ENCODE measurements at regions not wholly inside any gene's neighbourhood (a gene's known extent, or its start where the extent isn't known, plus 50 kb on each side); places are given as distances from the start of the nearest gene placed in this dataset.

GRCh38 chr14:38116895-38117294, 90.8 kb upstream of the SSTR1 start:
- no peaks in the 10 kb centered on the region for H3K27me3 Mint-ChIP-seq (ENCODE audit: low read depth)
- no peaks in the 10 kb centered on the region for H3K9me3 Mint-ChIP-seq
- peaks cover 8% of the 10 kb centered on the region for H3K4me1 Mint-ChIP-seq (ENCODE audit: low read depth)
- intact Hi-C loops (cut with micrococcal nuclease), result no loop called here
- DNase-seq (ENCODE audit: low spot score), result no peak
- no peaks in the 10 kb centered on the region for H3K36me3 Mint-ChIP-seq (ENCODE audit: low read depth)
- no peak overlapping the region for H3K4me3 Mint-ChIP-seq (ENCODE audit: low read depth)
- H3K27ac Mint-ChIP-seq, result no peak overlapping the region

- Mint-ChIP-seq H3K9me3 (no peaks in the 10 kb centered on the region), H3K4me3 (ENCODE audit: low read depth) (no peak overlapping the region), H3K27ac (no peak overlapping the region), H3K27me3 (ENCODE audit: low read depth) (no peaks in the 10 kb centered on the region), H3K36me3 (ENCODE audit: low read depth) (no peaks in the 10 kb centered on the region), H3K4me1 (ENCODE audit: low read depth) (peaks cover 14% of the 10 kb centered on the region)
- DNase-seq (ENCODE audit: low spot score), result no peak
- intact Hi-C loops (cut with micrococcal nuclease), result no loop called here
Measured at GRCh38 chr14:38120109-38120508, 87.6 kb upstream of the SSTR1 start.

GRCh38 chr14:38121320-38122020, 86.2 kb upstream of the SSTR1 start:
- no peak for DNase-seq (ENCODE audit: low spot score)
- Mint-ChIP-seq H3K27ac (no peak overlapping the region), H3K36me3 (ENCODE audit: low read depth) (no peaks in the 10 kb centered on the region), H3K4me3 (ENCODE audit: low read depth) (no peak overlapping the region), H3K4me1 (ENCODE audit: low read depth) (peaks cover 16% of the 10 kb centered on the region), H3K9me3 (no peaks in the 10 kb centered on the region), H3K27me3 (ENCODE audit: low read depth) (no peaks in the 10 kb centered on the region)
- intact Hi-C loops (cut with micrococcal nuclease), result no loop called here

DNA sequence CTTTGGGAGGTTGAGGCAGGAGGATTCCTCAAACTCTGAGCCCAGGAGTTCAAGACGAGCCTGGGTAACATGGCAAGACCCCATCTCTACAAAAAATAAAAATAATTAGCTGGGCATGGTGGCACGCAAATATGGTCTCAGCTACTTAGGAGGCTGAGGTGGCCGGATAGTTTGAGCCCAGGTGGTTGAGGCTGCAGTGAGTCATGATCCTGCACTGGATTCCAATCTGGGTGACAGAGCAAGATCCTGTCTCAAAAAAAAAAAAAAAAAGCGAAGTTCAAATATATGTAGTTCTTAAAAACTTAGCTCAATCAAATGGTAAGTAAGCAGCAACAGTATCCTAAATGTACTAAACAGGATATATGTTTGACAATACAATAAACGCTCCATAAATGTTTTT, 85.5 kb upstream of the SSTR1 start:
- intact Hi-C loops (cut with micrococcal nuclease), result no loop called here
- no peaks in the 10 kb centered on the region for H3K36me3 Mint-ChIP-seq (ENCODE audit: low read depth)
- peaks cover 16% of the 10 kb centered on the region for H3K4me1 Mint-ChIP-seq (ENCODE audit: low read depth)
- no peak overlapping the region for H3K27ac Mint-ChIP-seq
- no peak for DNase-seq (ENCODE audit: low spot score)
- H3K4me3 Mint-ChIP-seq (ENCODE audit: low read depth), result no peak overlapping the region
- H3K9me3 Mint-ChIP-seq, result no peaks in the 10 kb centered on the region
- no peaks in the 10 kb centered on the region for H3K27me3 Mint-ChIP-seq (ENCODE audit: low read depth)

GRCh38 chr14:38124506-38124905, 83.2 kb upstream of the SSTR1 start:
- DNase-seq (ENCODE audit: low spot score), result no peak
- H3K36me3 Mint-ChIP-seq (ENCODE audit: low read depth), result no peaks in the 10 kb centered on the region

GRCh38 chr14:38125481-38126037, 82.1 kb upstream of the SSTR1 start:
- Mint-ChIP-seq H3K36me3 (ENCODE audit: low read depth) (no peaks in the 10 kb centered on the region), H3K4me3 (ENCODE audit: low read depth) (no peak overlapping the region), H3K9me3 (no peaks in the 10 kb centered on the region), H3K4me1 (ENCODE audit: low read depth) (peaks cover 20% of the 10 kb centered on the region), H3K27me3 (ENCODE audit: low read depth) (no peaks in the 10 kb centered on the region), H3K27ac (no peak overlapping the region)
- DNase-seq (ENCODE audit: low spot score), result no peak
- intact Hi-C loops (cut with micrococcal nuclease), result no loop called here

More at GRCh38 chr14:38124506-38124905, 83.2 kb upstream of the SSTR1 start:
- Mint-ChIP-seq H3K27ac (no peak overlapping the region), H3K9me3 (no peaks in the 10 kb centered on the region), H3K4me1 (ENCODE audit: low read depth) (peaks cover 16% of the 10 kb centered on the region), H3K27me3 (ENCODE audit: low read depth) (no peaks in the 10 kb centered on the region), H3K4me3 (ENCODE audit: low read depth) (no peak overlapping the region)
- intact Hi-C loops (cut with micrococcal nuclease), result no loop called here

DNA sequence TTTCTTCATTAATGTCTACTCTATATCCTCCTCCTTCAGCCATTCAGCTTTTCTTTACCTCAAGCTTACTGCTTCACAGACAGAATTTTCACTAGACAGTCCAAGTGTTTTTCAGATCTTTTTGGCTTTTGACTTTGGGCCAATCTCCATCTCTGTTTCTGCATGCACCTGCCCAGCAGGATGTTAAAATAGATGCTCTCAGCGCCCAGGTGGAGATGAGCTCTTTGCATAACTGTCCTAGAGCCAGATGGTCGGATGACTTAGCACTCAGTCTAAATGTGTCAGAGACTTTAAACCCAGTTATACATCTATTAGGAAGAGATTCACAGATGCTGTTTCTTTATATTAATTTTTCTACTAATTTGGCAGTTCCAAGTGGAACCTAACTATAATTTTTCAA, 80.3 kb upstream of the SSTR1 start:
- no peaks in the 10 kb centered on the region for H3K9me3 Mint-ChIP-seq
- H3K36me3 Mint-ChIP-seq (ENCODE audit: low read depth), result no peaks in the 10 kb centered on the region
- peaks cover 11% of the 10 kb centered on the region for H3K4me1 Mint-ChIP-seq (ENCODE audit: low read depth)
- no peak overlapping the region for H3K27ac Mint-ChIP-seq
- DNase-seq (ENCODE audit: low spot score), result no peak
- H3K4me3 Mint-ChIP-seq (ENCODE audit: low read depth), result no peak overlapping the region
- intact Hi-C loops (cut with micrococcal nuclease), result no loop called here
- no peaks in the 10 kb centered on the region for H3K27me3 Mint-ChIP-seq (ENCODE audit: low read depth)

- H3K36me3 Mint-ChIP-seq (ENCODE audit: low read depth), result no peaks in the 10 kb centered on the region
- no peak for DNase-seq (ENCODE audit: low spot score)
- no peak overlapping the region for H3K27ac Mint-ChIP-seq
- intact Hi-C loops (cut with micrococcal nuclease), result no loop called here
- H3K9me3 Mint-ChIP-seq, result no peaks in the 10 kb centered on the region
- H3K4me1 Mint-ChIP-seq (ENCODE audit: low read depth), result peaks cover 11% of the 10 kb centered on the region
- no peaks in the 10 kb centered on the region for H3K27me3 Mint-ChIP-seq (ENCODE audit: low read depth)
- H3K4me3 Mint-ChIP-seq (ENCODE audit: low read depth), result no peak overlapping the region
Measured at GRCh38 chr14:38127784-38128183, 79.9 kb upstream of the SSTR1 start.

- Mint-ChIP-seq H3K4me1 (ENCODE audit: low read depth) (peaks cover 11% of the 10 kb centered on the region), H3K27ac (no peak overlapping the region), H3K9me3 (no peaks in the 10 kb centered on the region), H3K36me3 (ENCODE audit: low read depth) (no peaks in the 10 kb centered on the region), H3K4me3 (ENCODE audit: low read depth) (no peak overlapping the region), H3K27me3 (ENCODE audit: low read depth) (no peaks in the 10 kb centered on the region)
- DNase-seq (ENCODE audit: low spot score), result no peak
- intact Hi-C loops (cut with micrococcal nuclease), result no loop called here
Measured at GRCh38 chr14:38128640-38129039, 79.1 kb upstream of the SSTR1 start.

- Mint-ChIP-seq H3K9me3 (no peaks in the 10 kb centered on the region), H3K4me3 (ENCODE audit: low read depth) (no peak overlapping the region), H3K27me3 (ENCODE audit: low read depth) (no peaks in the 10 kb centered on the region), H3K27ac (no peak overlapping the region), H3K36me3 (ENCODE audit: low read depth) (no peaks in the 10 kb centered on the region), H3K4me1 (ENCODE audit: low read depth) (peaks cover 11% of the 10 kb centered on the region)
- DNase-seq (ENCODE audit: low spot score), result no peak
- intact Hi-C loops (cut with micrococcal nuclease), result no loop called here
Measured at GRCh38 chr14:38129192-38129591, 78.5 kb upstream of the SSTR1 start.

- H3K4me1 Mint-ChIP-seq (ENCODE audit: low read depth), result peaks cover 9% of the 10 kb centered on the region
- no peak overlapping the region for H3K4me3 Mint-ChIP-seq (ENCODE audit: low read depth)
- H3K36me3 Mint-ChIP-seq (ENCODE audit: low read depth), result no peaks in the 10 kb centered on the region
- intact Hi-C loops (cut with micrococcal nuclease), result no loop called here
- DNase-seq (ENCODE audit: low spot score), result no peak
- H3K9me3 Mint-ChIP-seq, result no peaks in the 10 kb centered on the region
- H3K27me3 Mint-ChIP-seq (ENCODE audit: low read depth), result no peaks in the 10 kb centered on the region
- no peak overlapping the region for H3K27ac Mint-ChIP-seq
Measured at GRCh38 chr14:38129705-38130104, 78.0 kb upstream of the SSTR1 start.

DNA sequence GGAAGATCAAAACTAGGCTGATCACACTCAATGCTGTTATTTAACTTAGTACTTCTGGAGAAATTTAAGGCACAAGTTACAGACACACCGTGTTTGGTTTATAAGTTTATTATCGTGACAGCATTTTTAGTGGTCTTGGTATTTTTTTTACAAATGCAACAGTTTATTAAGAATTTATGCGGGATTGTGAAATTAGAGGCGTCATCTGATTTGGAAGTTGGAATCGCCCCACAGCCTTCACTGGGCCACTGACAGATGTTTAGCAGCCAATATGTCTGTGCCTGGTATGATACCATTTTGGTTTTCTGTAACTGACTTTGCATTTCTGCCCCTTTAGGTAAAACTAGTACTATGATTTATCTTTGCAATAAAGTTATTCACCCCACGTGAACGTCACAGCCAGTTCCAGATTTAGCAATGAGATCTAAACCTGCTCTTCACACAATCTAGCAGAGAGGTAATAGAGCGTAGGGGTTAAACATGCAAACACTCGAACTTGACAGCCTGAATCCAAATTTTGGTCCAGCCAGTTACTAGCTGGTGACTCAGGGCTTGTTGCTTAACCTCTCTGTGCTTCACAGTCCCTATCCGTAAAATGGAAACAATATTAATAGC, 73.2 kb upstream of the SSTR1 start:
- Mint-ChIP-seq H3K27me3 (ENCODE audit: low read depth) (peaks cover 1% of the 10 kb centered on the region), H3K27ac (no peak overlapping the region), H3K36me3 (ENCODE audit: low read depth) (no peaks in the 10 kb centered on the region), H3K4me3 (ENCODE audit: low read depth) (no peak overlapping the region), H3K9me3 (no peaks in the 10 kb centered on the region), H3K4me1 (ENCODE audit: low read depth) (peaks cover 4% of the 10 kb centered on the region)
- intact Hi-C loops (cut with micrococcal nuclease), result no loop called here
- no peak for DNase-seq (ENCODE audit: low spot score)

GRCh38 chr14:38135106-38135867, 72.4 kb upstream of the SSTR1 start:
- no peak overlapping the region for H3K27ac Mint-ChIP-seq

More at GRCh38 chr14:38135106-38135867, 72.4 kb upstream of the SSTR1 start:
- DNase-seq (ENCODE audit: low spot score), result no peak
- H3K9me3 Mint-ChIP-seq, result no peaks in the 10 kb centered on the region
- no peak overlapping the region for H3K4me3 Mint-ChIP-seq (ENCODE audit: low read depth)
- no peaks in the 10 kb centered on the region for H3K4me1 Mint-ChIP-seq (ENCODE audit: low read depth)
- H3K27me3 Mint-ChIP-seq (ENCODE audit: low read depth), result peaks cover 1% of the 10 kb centered on the region
- intact Hi-C loops (cut with micrococcal nuclease), result no loop called here
- no peaks in the 10 kb centered on the region for H3K36me3 Mint-ChIP-seq (ENCODE audit: low read depth)
